ENCODE measurements at regions not wholly inside any gene's neighbourhood (a gene's known extent, or its start where the extent isn't known, plus 50 kb on each side); places are given as distances from the start of the nearest gene placed in this dataset.
A peak's percentile ranks its signal among the peaks of the same experiment; 100 is the strongest.

DNA sequence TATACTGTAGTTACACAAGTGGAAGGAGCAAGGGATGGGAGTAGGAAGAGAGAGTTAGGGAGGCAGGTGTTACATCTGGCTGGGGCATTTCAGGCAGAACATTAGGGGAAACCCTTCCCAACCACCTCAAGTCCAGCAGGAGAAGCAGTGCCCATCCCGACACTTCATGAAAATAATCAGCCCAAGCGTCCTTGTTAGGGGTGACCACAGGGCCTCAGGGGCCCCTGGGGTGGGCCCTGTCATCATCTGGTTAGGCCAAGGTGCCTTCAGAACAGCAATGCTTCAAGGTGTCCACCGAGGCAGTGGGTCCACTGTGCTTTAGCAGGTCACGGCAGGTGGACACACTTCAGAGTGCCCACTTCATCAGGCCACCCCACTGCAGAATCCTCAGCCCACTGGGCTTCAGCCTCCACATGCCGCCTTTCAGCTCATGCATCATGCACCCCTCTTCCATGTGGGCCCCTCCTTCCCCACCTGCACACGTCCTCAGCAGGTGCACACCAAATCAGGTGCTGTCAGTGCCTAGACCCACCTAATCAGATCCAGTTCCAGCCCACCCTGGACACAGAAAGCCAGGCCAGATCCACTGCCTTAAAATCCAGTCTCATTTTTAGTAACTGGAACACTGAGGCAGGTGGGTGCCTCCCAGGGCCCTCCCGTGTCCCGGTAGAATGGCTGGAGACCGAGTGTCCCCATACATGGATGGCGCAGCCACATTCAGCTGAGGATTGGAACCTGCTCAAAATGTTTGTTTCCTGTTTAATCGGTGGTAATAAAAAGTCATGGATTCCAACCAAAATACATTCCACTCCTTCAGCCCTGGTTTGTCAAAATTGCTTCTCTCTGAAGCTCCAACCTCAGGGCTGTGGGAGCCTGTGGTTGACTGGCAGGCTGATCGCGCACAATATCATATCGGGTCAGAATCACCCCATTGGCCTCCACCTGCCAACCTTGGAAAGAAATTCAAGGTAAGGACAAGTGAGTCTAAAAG, 99.5 kb downstream of the ANKRD60 start:
- Histone ChIP-seq H3K27ac (no peak overlapping the region), H3K36me3 (no peaks in the 10 kb centered on the region), H3K4me1 (peaks cover 0 to 6% of the 10 kb centered on the region in 2 donors), H3K9me3 (peaks cover 0 to 7% of the 10 kb centered on the region in 2 donors), H3K27me3 (no peaks in the 10 kb centered on the region), H3K4me3 (no peak overlapping the region)
- DNase-seq (ENCODE audit: low spot score): peak; percentile 43
- TF ChIP-seq, protein P1, sequence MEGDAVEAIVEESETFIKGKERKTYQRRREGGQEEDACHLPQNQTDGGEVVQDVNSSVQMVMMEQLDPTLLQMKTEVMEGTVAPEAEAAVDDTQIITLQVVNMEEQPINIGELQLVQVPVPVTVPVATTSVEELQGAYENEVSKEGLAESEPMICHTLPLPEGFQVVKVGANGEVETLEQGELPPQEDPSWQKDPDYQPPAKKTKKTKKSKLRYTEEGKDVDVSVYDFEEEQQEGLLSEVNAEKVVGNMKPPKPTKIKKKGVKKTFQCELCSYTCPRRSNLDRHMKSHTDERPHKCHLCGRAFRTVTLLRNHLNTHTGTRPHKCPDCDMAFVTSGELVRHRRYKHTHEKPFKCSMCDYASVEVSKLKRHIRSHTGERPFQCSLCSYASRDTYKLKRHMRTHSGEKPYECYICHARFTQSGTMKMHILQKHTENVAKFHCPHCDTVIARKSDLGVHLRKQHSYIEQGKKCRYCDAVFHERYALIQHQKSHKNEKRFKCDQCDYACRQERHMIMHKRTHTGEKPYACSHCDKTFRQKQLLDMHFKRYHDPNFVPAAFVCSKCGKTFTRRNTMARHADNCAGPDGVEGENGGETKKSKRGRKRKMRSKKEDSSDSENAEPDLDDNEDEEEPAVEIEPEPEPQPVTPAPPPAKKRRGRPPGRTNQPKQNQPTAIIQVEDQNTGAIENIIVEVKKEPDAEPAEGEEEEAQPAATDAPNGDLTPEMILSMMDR (IDR thresholded peaks at IDR 0.05): no peak

DNA sequence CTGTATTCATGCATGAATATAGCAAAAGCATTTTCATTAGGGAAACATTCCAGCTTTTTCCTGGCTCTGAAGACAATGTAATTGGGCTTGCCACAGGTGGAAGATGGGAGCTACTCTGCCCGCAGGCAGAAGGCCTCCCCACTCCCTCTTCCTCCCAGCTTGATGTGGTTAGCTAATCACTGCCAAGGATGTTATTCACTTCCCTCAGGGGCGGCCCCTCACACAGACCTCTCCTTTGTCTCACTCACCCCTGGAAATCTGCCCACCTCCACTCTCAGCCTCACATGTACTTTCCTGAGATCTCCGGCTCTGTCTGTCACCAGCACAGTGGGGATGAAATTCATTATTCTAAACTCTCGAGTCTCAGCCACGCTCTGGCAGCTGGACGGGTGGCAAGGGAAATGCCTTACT, 100.7 kb downstream of the ANKRD60 start:
- TF ChIP-seq, protein P1 (IDR thresholded peaks at IDR 0.05): no peak
- Histone ChIP-seq H3K27me3 (no peaks in the 10 kb centered on the region), H3K36me3 (no peaks in the 10 kb centered on the region), H3K9me3 (peaks cover 0 to 7% of the 10 kb centered on the region in 2 donors), H3K4me3 (no peak overlapping the region), H3K27ac (no peak overlapping the region), H3K4me1 (peaks cover 0 to 6% of the 10 kb centered on the region in 2 donors)
- peak; percentile 54 for DNase-seq (ENCODE audit: low spot score)

DNA sequence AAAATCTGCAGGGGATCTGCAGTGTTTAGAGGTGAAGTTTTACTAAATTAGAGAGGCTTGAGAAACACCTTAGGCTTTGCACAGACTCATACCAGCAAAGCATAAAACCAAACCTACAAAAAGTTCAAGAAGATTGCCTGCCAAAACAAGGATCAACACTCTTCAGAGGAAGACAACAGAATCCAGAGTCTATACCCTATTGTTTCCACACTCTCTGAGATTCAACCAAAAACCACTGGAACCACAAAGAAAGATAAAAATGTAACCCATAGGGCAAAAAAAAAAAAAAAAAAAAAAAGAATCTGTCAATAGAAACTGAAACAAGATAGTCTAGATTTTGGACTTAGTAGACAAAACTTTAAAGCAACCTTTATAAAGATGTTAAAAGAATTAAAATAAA, 102.7 kb downstream of the ANKRD60 start:
- Histone ChIP-seq H3K4me3 (no peak overlapping the region), H3K27me3 (no peaks in the 10 kb centered on the region), H3K4me1 (peaks cover 0 to 1% of the 10 kb centered on the region in 2 donors), H3K27ac (no peak overlapping the region), H3K36me3 (no peaks in the 10 kb centered on the region), H3K9me3 (peaks cover 0 to 7% of the 10 kb centered on the region in 2 donors)
- no peak for DNase-seq (ENCODE audit: low spot score)
- TF ChIP-seq, protein P1 (IDR thresholded peaks at IDR 0.05): no peak

DNA sequence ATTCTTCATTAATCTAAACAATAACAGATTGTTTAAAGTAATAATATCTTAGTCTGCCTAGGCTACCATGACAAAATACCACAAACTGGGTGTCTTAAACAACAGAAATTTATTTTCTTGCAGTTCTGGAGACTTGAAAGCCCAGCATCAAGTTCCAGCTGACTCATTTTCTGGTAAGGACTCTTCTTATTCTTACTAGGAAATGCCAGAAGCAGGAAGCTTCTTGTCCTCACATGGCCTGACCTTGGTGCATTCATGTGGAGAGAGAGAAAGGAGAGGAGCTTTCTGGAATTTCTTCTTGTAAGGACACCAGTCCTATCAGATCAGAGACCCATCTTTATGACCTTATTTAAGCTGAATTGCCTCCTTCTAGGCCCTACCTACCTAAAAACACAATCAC, 110.5 kb downstream of the ANKRD60 start:
- H3K9me3 ChIP-seq: peaks cover 0 to 20% of the 10 kb centered on the region in 2 donors
- H3K36me3 ChIP-seq: no peaks in the 10 kb centered on the region
- no peak for DNase-seq (ENCODE audit: low spot score)
- no peak overlapping the region for H3K4me3 ChIP-seq
- H3K4me1 ChIP-seq: no peaks in the 10 kb centered on the region
- no peaks in the 10 kb centered on the region for H3K27me3 ChIP-seq
- H3K27ac ChIP-seq: no peak overlapping the region
- TF ChIP-seq, protein P1 (IDR thresholded peaks at IDR 0.05): no peak

DNA sequence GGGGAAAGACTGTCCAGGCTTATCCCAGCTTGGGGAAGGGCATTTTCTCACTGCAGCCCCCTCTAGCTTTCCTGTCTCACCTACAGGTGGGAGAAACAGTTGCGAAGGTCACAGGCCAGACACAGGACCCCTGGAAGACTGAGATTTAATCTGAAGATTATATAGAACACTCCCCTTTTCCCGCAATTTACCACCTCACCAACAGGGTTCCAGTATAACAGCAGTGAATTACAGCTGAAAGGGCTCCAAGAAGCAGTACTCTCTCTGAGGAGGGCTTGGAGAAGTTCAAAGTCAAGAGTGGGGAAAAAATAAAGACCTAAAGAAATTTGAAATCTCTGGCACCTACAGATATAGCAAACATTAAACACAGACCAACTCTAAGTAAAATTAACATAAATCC, 111.9 kb downstream of the ANKRD60 start:
- Histone ChIP-seq H3K9me3 (peaks cover 0 to 20% of the 10 kb centered on the region in 2 donors), H3K27me3 (no peaks in the 10 kb centered on the region), H3K4me1 (no peaks in the 10 kb centered on the region), H3K4me3 (no peak overlapping the region), H3K36me3 (no peaks in the 10 kb centered on the region), H3K27ac (no peak overlapping the region)
- TF ChIP-seq, protein P1 (IDR thresholded peaks at IDR 0.05): no peak
- DNase-seq (ENCODE audit: low spot score): peak; percentile 18
